Keratinocyte (primary cell): ENCODE measurements at regions not wholly inside any gene's neighbourhood (a gene's known extent, or its start where the extent isn't known, plus 50 kb on each side); places are given as distances from the start of the nearest gene placed in this dataset.

Experiments used
- EZH2 ChIP-seq: IDR thresholded peaks from one replicate; pipeline ENCODE4 v1.6.1; 2012; ENCODE audit warnings: inconsistent platforms, mild to moderate bottlenecking, low read length, moderate library complexity
- TF ChIP-seq, protein P1 (sequence below), 3 experiments: IDR thresholded peaks in 1 of 3; conservative IDR thresholded peaks in 1 of 3; optimal IDR thresholded peaks in 1 of 3; 2 replicates in 2 of 3; 3 replicates in 1 of 3; pipeline versions ENCODE3 to v1.5.1; 2011; ENCODE audit warnings: low read length in 3 of 3, mild to moderate bottlenecking in 3 of 3, moderate library complexity in 2 of 3, control low read depth in 1 of 3, inconsistent platforms in 1 of 3; ENCODE audit not compliant: insufficient read depth in 2 of 3; ENCODE audit errors: extremely low read depth in 1 of 3

DNA sequence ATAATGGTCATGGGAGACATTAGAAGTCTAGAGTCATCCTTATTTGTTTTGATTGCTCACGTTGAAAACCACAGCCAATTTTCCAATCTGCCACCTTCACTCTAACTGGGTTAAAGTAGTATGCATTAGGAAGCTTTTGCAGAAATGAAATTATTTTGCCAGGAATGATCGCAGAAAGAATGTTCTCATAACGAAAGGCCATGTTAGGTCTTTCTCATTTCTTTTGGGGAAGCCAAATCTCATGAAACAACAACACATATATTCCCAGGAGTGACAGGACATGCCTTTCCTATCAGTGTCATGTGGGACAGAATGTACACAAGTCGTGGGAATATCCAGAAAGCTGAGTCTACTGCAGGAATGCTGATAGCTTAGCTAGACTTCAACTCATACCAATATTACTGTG is 386.3 kb downstream of the AASDHPPT start:
- TF ChIP-seq, protein P1, sequence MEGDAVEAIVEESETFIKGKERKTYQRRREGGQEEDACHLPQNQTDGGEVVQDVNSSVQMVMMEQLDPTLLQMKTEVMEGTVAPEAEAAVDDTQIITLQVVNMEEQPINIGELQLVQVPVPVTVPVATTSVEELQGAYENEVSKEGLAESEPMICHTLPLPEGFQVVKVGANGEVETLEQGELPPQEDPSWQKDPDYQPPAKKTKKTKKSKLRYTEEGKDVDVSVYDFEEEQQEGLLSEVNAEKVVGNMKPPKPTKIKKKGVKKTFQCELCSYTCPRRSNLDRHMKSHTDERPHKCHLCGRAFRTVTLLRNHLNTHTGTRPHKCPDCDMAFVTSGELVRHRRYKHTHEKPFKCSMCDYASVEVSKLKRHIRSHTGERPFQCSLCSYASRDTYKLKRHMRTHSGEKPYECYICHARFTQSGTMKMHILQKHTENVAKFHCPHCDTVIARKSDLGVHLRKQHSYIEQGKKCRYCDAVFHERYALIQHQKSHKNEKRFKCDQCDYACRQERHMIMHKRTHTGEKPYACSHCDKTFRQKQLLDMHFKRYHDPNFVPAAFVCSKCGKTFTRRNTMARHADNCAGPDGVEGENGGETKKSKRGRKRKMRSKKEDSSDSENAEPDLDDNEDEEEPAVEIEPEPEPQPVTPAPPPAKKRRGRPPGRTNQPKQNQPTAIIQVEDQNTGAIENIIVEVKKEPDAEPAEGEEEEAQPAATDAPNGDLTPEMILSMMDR (optimal IDR thresholded peaks at IDR 0.05 in 1 of 3, IDR thresholded peaks at IDR 0.05 in 1 of 3, conservative IDR thresholded peaks at IDR 0.05 in 1 of 3; ENCODE audit: extremely low read depth in 1 of 3, insufficient read depth in 2 of 3, low read length in 3 of 3): no peak
- no peak for TF ChIP-seq EZH2
